A549 (cell line): ENCODE measurements at regions not wholly inside any gene's neighbourhood (a gene's known extent, or its start where the extent isn't known, plus 50 kb on each side); places are given as distances from the start of the nearest gene placed in this dataset.

Experiments
- ATOH8 ChIP-seq: fragments of 250-450 bp; sonication (Bioruptor Pico); IDR thresholded peaks from 2 replicates; pipeline ENCODE4 v1.5.0; 2020; ENCODE audit warnings: low read depth, mild to moderate bottlenecking, moderate library complexity
- BHLHE40 ChIP-seq: IDR thresholded peaks from 2 replicates; pipeline ENCODE4 v1.6.1; 2012; ENCODE audit warnings: low read depth, low read length, inconsistent platforms
- CEBPB ChIP-seq, 2 experiments: fragments of >200 bp in 1 of 2; sonication (Bioruptor Twin) in 1 of 2; formaldehyde crosslinking in 1 of 2; IDR thresholded peaks; 2 replicates each; pipeline ENCODE4 v1.6.1; 2012 to 2016
- E2F6 ChIP-seq: IDR thresholded peaks from 2 replicates; pipeline ENCODE4 v1.6.1; 2012; ENCODE audit warnings: low read depth, borderline replicate concordance
- EHMT2 ChIP-seq: fragments of 200-600 bp; sonication (generic); IDR thresholded peaks from 2 replicates; pipeline ENCODE4 v1.6.1; 2016; ENCODE audit warnings: antibody characterized with exemption, low read depth, mild to moderate bottlenecking, moderate library complexity
- ELK1 ChIP-seq: fragments of 150-350 bp; IDR thresholded peaks from 2 replicates; pipeline ENCODE4 v1.6.1; 2014; ENCODE audit warnings: low read depth, mild to moderate bottlenecking, low read length
- EP300 ChIP-seq, 2 experiments: fragments of >200 bp; sonication (Bioruptor Twin); formaldehyde crosslinking; IDR thresholded peaks; 2 replicates in 1 of 2; 3 replicates in 1 of 2; pipeline ENCODE4 v1.6.1; 2016 to 2017
- FOSB ChIP-seq: fragments of 250-450 bp; sonication (Bioruptor Pico); IDR thresholded peaks from 2 replicates; pipeline ENCODE4 v1.5.0; 2020; ENCODE audit warnings: mild to moderate bottlenecking, moderate library complexity
- FOSL2 ChIP-seq, 2 experiments: fragments of 450-650 bp in 1 of 2; fragments of >200 bp in 1 of 2; sonication (Bioruptor Twin) in 1 of 2; formaldehyde crosslinking; IDR thresholded peaks; 2 replicates each; pipeline versions ENCODE4 v1.5.0 to v1.6.1; 2016 to 2020; ENCODE audit warnings: mild to moderate bottlenecking in 1 of 2, moderate library complexity in 1 of 2
- HDAC2 ChIP-seq: fragments of 200-600 bp; sonication (generic); IDR thresholded peaks from 2 replicates; pipeline ENCODE4 v1.6.1; 2016
- HOXA7 ChIP-seq: fragments of 250-450 bp; sonication (Bioruptor Pico); IDR thresholded peaks from 2 replicates; pipeline ENCODE4 v1.5.0; 2020; ENCODE audit warnings: mild to moderate bottlenecking, moderate library complexity
- HOXB13 ChIP-seq: fragments of 250-450 bp; sonication (Bioruptor Pico); IDR thresholded peaks from 2 replicates; pipeline ENCODE4 v1.5.0; 2020; ENCODE audit warnings: low read depth, mild to moderate bottlenecking, moderate library complexity
- JUN ChIP-seq, 2 experiments: fragments of >200 bp; sonication (Bioruptor Twin); formaldehyde crosslinking; IDR thresholded peaks; 2 replicates in 1 of 2; 3 replicates in 1 of 2; pipeline ENCODE4 v1.6.1; 2016 to 2017
- JUNB ChIP-seq: fragments of >200 bp; sonication (Bioruptor Twin); formaldehyde crosslinking; IDR thresholded peaks from 2 replicates; pipeline ENCODE4 v1.6.1; 2016
- KDM1A ChIP-seq: fragments of 200-600 bp; sonication (generic); IDR thresholded peaks from 2 replicates; pipeline ENCODE4 v1.6.1; 2016; ENCODE audit warnings: low read depth, mild to moderate bottlenecking
- KDM5A ChIP-seq: fragments of 200-600 bp; sonication (generic); IDR thresholded peaks from 2 replicates; pipeline ENCODE4 v1.6.1; 2016; ENCODE audit warnings: antibody characterized with exemption, mild to moderate bottlenecking
- MAZ ChIP-seq: fragments of 150-350 bp; IDR thresholded peaks from 2 replicates; pipeline ENCODE4 v1.6.1; 2014; ENCODE audit warnings: antibody characterized with exemption, low read depth, low read length, borderline replicate concordance
- MYC ChIP-seq: IDR thresholded peaks from 2 replicates; pipeline ENCODE4 v1.6.1; 2012; ENCODE audit warnings: mild to moderate bottlenecking, inconsistent platforms, low read length, improper control_type of control experiment, borderline replicate concordance
- PBX3 ChIP-seq: IDR thresholded peaks from 2 replicates; pipeline ENCODE4 v1.6.1; 2012
- PHF8 ChIP-seq: fragments of 200-600 bp; sonication (generic); IDR thresholded peaks from 2 replicates; pipeline ENCODE4 v1.6.1; 2016; ENCODE audit warnings: low read depth, mild to moderate bottlenecking, antibody characterized with exemption, moderate library complexity, borderline replicate concordance
- POLR2A ChIP-seq: IDR thresholded peaks from 2 replicates; pipeline ENCODE4 v1.6.1; 2012; ENCODE audit warnings: mild to moderate bottlenecking, low read length
- POLR2AphosphoS2 ChIP-seq: conservative IDR thresholded peaks from 2 replicates; pipeline ENCODE4 v1.6.1; 2012; ENCODE audit warnings: low read length, improper control_type of control experiment, inconsistent platforms
- RCOR1 ChIP-seq: fragments of 150-350 bp; IDR thresholded peaks from 2 replicates; pipeline ENCODE4 v1.6.1; 2014; ENCODE audit warnings: antibody characterized with exemption, low read length, low read depth
- REST ChIP-seq: fragments of 200-600 bp; sonication (generic); IDR thresholded peaks from 2 replicates; pipeline ENCODE4 v1.6.1; 2016; ENCODE audit warnings: antibody characterized with exemption, mild to moderate bottlenecking, moderate library complexity
- SREBF2 ChIP-seq: fragments of 450-650 bp; IDR thresholded peaks from 2 replicates; pipeline ENCODE4 v1.6.1; 2014; ENCODE audit warnings: mild to moderate bottlenecking, moderate library complexity
- TFCP2L1 ChIP-seq: fragments of 250-450 bp; sonication (Bioruptor Pico); IDR thresholded peaks from 2 replicates; pipeline ENCODE4 v1.5.0; 2021; ENCODE audit warnings: mild to moderate bottlenecking
- ZC3H11A ChIP-seq: fragments of 450-650 bp; IDR thresholded peaks from 2 replicates; pipeline ENCODE4 v1.6.1; 2014; ENCODE audit warnings: antibody characterized with exemption, mild to moderate bottlenecking
- ZNF302 ChIP-seq: fragments of 250-450 bp; sonication (Bioruptor Pico); IDR thresholded peaks from 2 replicates; pipeline ENCODE4 v1.9.0; 2021; ENCODE audit warnings: inconsistent platforms, mild to moderate bottlenecking, moderate library complexity
- ZSCAN20 ChIP-seq: fragments of 250-450 bp; sonication (Bioruptor Pico); IDR thresholded peaks from 2 replicates; pipeline ENCODE4 v1.8.0; 2022; ENCODE audit warnings: mild to moderate bottlenecking, moderate library complexity
- TF ChIP-seq, protein P1 (sequence below): fragments of 450-650 bp; IDR thresholded peaks from 2 replicates; pipeline ENCODE4 v1.6.1; 2014; ENCODE audit warnings: antibody characterized with exemption
- TF ChIP-seq, protein P2 (sequence below): fragments of >200 bp; sonication (Bioruptor Twin); formaldehyde crosslinking; IDR thresholded peaks from 3 replicates; pipeline ENCODE4 v1.5.1; 2016
- TF ChIP-seq, protein P3 (sequence below): fragments of >200 bp; sonication (Bioruptor Twin); formaldehyde crosslinking; IDR thresholded peaks from 2 replicates; pipeline ENCODE4 v1.6.1; 2016

DNA sequence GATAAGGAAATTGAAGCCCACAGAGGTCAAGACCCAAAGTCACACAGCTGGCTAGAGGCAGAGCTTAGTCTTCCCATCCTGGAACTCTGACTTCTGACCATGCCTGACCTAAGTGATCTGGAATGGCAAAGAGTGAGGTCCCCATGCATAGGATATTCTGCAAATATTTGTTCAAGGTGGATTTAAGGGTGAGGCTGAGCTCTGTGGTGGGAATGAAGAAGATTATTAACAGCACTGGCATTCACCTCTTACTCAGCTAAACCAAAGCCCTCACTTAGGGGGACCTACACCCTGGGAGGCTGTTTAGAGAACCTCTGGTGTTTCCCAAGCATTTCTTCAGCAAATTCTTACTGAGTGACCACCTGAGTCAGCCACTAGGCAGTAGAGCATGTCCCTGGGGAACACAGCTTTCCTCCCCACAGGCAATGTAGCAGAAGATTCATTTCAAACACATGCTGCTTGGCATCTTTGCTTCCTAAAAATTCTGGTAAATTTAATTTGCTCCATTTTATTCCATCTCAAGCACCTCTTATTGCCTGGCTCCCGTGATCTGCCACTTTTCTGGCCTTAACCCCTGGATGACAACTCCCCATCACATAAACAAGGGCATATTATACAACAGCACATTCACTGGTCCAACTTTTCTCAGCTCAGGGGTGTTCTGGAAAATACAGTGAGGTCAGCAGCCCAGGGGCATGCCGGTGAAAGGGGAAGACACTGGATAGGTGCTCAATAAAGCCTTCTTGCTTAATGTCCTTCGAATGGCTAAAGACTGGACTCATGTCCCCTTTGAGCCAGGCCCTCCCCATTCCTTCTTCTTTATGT lies 176.0 kb downstream of the ABHD5 start (continued):
- TF ChIP-seq PBX3, result peak; percentile 77
- TF ChIP-seq SREBF2, result no peak
- TF ChIP-seq MYC, result no peak
- peak; percentile 69; the same call in 1 of the 2 replicates for TF ChIP-seq FOSB (CRISPR knock-in tag)
- TF ChIP-seq HOXB13 (CRISPR knock-in tag), result peak; percentile 67; the same call in 1 of the 2 replicates
- TF ChIP-seq KDM5A, result no peak
- no peak for TF ChIP-seq ELK1
- no peak for TF ChIP-seq ZC3H11A
- TF ChIP-seq, protein P1, sequence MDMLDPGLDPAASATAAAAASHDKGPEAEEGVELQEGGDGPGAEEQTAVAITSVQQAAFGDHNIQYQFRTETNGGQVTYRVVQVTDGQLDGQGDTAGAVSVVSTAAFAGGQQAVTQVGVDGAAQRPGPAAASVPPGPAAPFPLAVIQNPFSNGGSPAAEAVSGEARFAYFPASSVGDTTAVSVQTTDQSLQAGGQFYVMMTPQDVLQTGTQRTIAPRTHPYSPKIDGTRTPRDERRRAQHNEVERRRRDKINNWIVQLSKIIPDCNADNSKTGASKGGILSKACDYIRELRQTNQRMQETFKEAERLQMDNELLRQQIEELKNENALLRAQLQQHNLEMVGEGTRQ, result no peak
- TF ChIP-seq, protein P2, sequence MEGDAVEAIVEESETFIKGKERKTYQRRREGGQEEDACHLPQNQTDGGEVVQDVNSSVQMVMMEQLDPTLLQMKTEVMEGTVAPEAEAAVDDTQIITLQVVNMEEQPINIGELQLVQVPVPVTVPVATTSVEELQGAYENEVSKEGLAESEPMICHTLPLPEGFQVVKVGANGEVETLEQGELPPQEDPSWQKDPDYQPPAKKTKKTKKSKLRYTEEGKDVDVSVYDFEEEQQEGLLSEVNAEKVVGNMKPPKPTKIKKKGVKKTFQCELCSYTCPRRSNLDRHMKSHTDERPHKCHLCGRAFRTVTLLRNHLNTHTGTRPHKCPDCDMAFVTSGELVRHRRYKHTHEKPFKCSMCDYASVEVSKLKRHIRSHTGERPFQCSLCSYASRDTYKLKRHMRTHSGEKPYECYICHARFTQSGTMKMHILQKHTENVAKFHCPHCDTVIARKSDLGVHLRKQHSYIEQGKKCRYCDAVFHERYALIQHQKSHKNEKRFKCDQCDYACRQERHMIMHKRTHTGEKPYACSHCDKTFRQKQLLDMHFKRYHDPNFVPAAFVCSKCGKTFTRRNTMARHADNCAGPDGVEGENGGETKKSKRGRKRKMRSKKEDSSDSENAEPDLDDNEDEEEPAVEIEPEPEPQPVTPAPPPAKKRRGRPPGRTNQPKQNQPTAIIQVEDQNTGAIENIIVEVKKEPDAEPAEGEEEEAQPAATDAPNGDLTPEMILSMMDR, result no peak
- no peak for TF ChIP-seq KDM1A
- no peak for TF ChIP-seq HDAC2
- TF ChIP-seq, protein P3, sequence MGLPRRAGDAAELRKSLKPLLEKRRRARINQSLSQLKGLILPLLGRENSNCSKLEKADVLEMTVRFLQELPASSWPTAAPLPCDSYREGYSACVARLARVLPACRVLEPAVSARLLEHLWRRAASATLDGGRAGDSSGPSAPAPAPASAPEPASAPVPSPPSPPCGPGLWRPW, result peak; percentile 37; the same call in 1 of the 2 replicates
- peak; percentile 94 to 96 for TF ChIP-seq JUN (IDR thresholded peaks at IDR 0.05)
- peak; percentile 21 to 83; a peak in 3 of 4 replicates for TF ChIP-seq CEBPB (IDR thresholded peaks at IDR 0.05)
- TF ChIP-seq JUNB, result peak; percentile 86
- no peak for TF ChIP-seq EHMT2
- TF ChIP-seq RCOR1, result no peak
- no peak for TF ChIP-seq MAZ
- TF ChIP-seq ATOH8 (CRISPR knock-in tag), result no peak; the same call in 1 of the 2 replicates
- no peak for TF ChIP-seq POLR2AphosphoS2
- TF ChIP-seq EP300 (IDR thresholded peaks at IDR 0.05), result peak; percentile 88 to 93; a peak in 4 of 5 replicates
- TF ChIP-seq FOSL2 (IDR thresholded peaks at IDR 0.05), result peak; percentile 13; the same call in 1 of the 2 replicates
- TF ChIP-seq FOSL2 (CRISPR knock-in tag; IDR thresholded peaks at IDR 0.05), result peak; percentile 85
- no peak for TF ChIP-seq E2F6
- peak; percentile 37; the same call in 1 of the 2 replicates for TF ChIP-seq HOXA7 (CRISPR knock-in tag)
- TF ChIP-seq BHLHE40, result no peak
- TF ChIP-seq PHF8, result no peak
- TF ChIP-seq TFCP2L1 (CRISPR knock-in tag), result no peak
- no peak for TF ChIP-seq REST
- TF ChIP-seq ZNF302 (CRISPR knock-in tag), result peak; percentile 76; the same call in 1 of the 2 replicates
- TF ChIP-seq ZSCAN20 (CRISPR knock-in tag), result no peak
- TF ChIP-seq POLR2A, result no peak
